HG03139 (cell line): ENCODE measurements at regions not wholly inside any gene's neighbourhood (a gene's known extent, or its start where the extent isn't known, plus 50 kb on each side); places are given as distances from the start of the nearest gene placed in this dataset.

Experiments
- ATAC-seq: cut with Tn5 transposase; IDR thresholded peaks from one replicate; pipeline ENCODE4 v1.9.1; 2021; ENCODE audit not compliant: unreplicated experiment

- no peak for ATAC-seq
Observed at GRCh38 chr16:65991149-65991701, 375.3 kb upstream of the CDH5 start.

DNA sequence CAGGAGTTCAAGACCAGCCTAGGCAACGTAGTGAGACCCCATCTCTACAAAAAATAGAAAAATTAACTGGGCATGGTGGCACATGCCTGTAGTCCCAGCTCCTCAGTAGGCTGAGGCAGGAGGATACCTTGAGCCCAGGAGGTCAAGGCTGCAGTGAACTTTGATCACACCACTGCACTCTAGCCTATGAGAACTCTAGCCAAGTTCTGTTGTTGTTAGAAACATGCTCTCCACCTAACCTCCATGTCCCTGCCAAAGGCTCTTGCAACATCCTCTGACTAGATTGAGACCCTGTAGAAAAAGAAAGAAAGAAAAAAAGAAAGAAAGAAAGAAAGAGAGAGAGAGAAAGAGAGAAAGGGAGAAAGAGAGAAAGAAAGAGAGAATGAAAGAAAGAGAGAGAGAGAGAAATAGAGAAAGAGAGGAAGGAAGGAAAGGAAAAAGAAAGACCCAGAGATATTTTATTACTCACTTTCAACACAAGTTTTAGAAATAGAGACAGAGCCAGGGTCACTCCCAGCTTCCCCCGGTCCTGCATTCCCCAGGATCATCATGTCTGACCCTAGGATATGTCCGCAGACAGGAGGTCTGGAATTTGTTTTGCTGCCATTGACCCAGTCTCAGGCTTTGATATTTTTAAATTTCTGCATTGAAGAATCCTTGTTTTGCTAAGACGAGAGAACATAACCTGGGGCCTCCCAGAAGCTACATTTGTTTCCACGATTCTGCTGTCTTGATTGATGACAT, 376.5 kb upstream of the CDH5 start:
- no peak for ATAC-seq

GRCh38 chr16:65988024-65988595, 378.4 kb upstream of the CDH5 start:
- ATAC-seq = no peak

- ATAC-seq = no peak
Observed at GRCh38 chr16:65984296-65984695, 382.2 kb upstream of the CDH5 start.

DNA sequence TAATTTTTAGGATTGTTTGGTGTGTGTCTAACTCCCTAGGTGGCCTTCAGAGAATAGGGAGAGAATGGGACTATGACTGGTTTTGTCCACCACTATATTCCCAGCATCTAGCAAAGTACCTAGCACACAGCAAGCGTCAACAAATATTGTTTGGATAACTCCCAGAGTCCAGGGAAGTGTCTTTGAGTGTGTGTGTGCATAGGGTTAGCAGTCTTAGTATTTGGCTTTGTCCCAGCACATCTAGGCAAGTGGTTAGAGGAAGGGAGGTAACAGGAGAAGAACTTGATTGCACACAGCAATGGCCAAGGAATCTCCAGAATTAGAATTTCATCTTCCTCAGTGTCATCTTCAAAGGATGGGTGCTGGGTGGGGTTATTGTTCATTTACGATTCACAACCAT, 385.4 kb upstream of the CDH5 start:
- ATAC-seq = no peak

- no peak for ATAC-seq
Observed at GRCh38 chr16:65975049-65975708, 391.3 kb upstream of the CDH5 start.

- no peak for ATAC-seq
Observed at GRCh38 chr16:65967376-65967775, 399.1 kb upstream of the CDH5 start.

GRCh38 chr16:65965628-65966027, 400.9 kb upstream of the CDH5 start:
- no peak for ATAC-seq

DNA sequence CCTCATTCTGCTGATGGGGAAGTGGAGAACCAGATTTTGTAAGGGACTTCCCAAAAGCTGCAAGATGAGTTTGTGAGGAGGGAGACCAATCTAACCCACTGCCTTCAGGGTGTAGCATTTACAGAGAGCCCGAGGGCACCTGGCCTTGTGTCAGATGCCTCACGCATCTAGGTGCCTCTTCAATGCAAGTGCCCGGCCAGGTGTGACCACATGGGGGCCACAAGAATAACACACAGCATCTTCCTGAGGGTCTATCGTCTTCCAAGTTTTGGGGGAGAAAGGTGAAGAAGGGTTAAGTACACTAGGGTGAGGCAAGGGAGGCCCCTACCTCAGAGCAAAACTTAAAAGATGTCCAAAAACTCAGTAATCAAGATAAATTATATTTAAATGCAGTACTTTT, 401.7 kb upstream of the CDH5 start:
- no peak for ATAC-seq

DNA sequence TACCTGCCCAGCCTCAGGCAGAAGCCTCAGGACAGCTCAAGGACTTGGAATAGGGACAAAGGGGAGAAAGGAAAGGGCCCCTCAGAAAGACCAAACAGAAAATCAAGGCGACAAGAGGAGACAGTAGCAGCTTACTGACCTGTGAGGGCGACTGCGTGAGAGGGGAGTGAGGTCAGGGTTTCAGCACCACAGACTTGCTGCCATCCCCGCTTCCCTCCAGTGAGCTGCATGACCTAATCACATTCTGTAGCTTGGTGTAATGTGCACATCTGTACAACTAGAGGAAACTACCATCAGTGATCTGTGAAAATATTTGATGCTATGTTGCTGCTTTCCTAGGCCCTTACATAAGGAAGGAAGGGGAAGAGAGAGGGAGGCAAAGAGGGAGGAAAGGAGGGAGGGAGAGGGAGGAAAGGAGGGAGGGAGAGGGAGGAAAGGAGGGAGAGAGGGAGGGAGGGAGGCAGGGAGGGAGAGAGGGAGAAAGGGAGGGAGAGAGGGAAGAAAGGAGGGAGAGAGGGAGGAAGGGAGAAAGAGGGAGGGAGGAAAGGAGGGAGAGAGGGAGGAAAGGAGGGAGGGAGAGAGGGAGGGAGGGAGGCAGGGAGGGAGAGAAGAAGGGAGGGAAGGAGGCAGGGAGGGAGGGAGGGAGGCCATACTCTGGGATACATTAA, 404.9 kb upstream of the CDH5 start:
- no peak for ATAC-seq

DNA sequence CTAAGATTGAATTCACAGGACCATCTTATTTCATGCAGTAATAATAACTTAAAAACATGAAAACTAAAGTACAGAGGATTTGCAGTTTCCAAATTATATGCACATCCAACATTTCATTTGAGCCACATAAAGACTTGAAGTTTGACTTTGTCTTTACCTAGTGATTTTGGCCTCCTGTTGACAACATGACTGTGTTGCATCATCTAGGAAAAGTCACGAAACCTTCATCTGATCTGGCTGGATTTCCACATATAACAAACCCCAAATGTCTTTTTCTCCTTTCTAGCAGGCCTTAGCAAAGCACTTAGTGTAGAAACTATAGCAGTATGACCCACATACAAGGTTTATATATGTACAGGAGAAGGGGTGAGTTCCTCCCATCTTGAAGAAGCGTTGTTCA, 406.5 kb upstream of the CDH5 start:
- no peak for ATAC-seq

DNA sequence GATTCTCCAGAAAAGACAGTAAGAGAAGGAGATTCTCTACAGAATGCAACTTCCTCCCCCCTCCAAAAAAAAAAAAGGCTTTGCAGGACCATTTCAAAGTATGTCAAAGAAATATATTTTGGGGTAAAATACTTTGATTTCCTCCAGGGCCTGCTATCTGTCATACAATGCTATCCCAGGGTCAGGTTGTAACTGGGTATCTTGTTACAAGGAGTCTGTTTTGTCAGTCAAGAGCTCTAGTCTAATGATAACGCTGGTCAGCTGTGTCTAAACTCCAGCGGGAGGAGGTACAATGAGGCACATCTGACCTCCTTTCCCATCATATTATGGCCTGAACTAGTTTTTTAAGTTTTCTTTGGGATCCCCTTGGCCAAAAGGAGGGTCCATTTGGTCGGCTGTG, 408.4 kb upstream of the CDH5 start:
- ATAC-seq = no peak

DNA sequence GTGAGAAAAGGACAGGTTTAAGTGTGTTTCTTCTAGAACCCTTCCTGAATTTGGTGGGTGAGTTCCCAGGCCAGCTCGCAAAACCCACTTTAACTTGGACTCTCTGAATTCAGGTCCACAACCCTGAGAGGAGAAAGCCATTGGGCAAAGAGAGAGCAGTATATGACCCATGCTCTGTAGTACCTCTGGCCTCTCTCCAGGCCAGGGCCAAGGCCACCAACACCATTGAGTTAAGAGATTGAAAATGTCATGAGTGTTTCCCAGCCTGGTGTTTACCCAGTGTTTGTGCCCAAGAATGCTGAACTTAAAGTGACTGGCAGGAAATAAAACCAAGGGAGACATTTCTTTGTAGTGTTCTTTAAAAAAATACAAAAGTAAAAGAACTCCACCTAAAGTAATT, 410.4 kb upstream of the CDH5 start:
- ATAC-seq = no peak

- ATAC-seq = no peak
Observed at GRCh38 chr16:65954446-65954845, 412.0 kb upstream of the CDH5 start.

DNA sequence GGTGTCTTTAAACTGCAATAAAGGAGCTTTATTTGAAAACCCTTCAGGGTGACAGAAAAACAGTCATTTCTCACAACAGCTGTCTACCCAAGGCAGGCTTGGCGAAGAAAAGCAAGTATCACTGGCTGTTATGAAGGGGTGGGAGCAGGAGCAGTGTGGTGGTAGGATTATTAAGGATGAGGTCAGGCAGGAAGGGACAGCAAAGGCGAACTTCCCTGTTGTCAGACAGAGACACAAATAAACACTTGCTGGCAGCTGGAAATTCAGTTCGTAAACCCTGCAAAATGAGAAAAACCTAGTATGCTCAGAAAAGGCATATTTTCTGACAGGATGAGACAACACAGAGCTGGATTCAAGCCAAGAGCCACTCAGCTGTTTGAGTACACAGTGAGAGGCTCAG, 416.3 kb upstream of the CDH5 start:
- ATAC-seq = no peak

- ATAC-seq = no peak
Observed at GRCh38 chr16:65948361-65948760, 418.1 kb upstream of the CDH5 start.

GRCh38 chr16:65947951-65948350, 418.5 kb upstream of the CDH5 start:
- ATAC-seq = no peak

GRCh38 chr16:65945493-65945892, 421.0 kb upstream of the CDH5 start:
- no peak for ATAC-seq

GRCh38 chr16:65944361-65944760, 422.1 kb upstream of the CDH5 start:
- ATAC-seq = no peak

DNA sequence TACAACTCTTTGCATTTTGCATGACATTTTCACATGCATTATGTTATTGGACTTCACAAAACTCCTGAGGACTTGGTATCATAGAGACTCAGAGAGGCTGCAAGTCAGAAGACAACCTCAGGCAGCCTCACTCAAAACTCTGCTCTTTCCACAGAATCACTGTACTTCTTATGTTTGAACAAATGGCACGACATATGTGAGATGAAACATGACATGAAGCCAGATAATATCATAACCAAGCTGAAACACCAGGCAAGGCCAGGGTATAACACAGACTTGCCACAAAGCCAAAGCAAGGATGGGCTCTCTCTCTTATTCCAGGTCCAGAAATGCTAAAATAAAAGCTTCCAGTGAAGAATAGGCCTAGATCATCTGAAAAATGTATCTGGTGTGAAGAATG, 425.8 kb upstream of the CDH5 start:
- ATAC-seq = no peak

GRCh38 chr16:65938083-65938482, 428.4 kb upstream of the CDH5 start:
- ATAC-seq = no peak

GRCh38 chr16:65937455-65937854, 429.0 kb upstream of the CDH5 start:
- no peak for ATAC-seq
